GM12865 (cell line): ENCODE measurements at regions not wholly inside any gene's neighbourhood (a gene's known extent, or its start where the extent isn't known, plus 50 kb on each side); places are given as distances from the start of the nearest gene placed in this dataset.

ENCODE experiments used
- DNase-seq: peaks from one replicate; pipeline ENCODE4 v3.0.0; 2010; ENCODE audit warnings: low read depth
- H3K4me3 ChIP-seq: 2 replicates; pipeline ENCODE4 v1.5.1; 2011; ENCODE audit warnings: mild to moderate bottlenecking, low read depth, low read length, control low read depth
- TF ChIP-seq, protein P1 (sequence below): IDR thresholded peaks from 2 replicates; pipeline ENCODE4 v1.5.1; 2011; ENCODE audit warnings: low read length, control low read depth, low read depth, inconsistent platforms; ENCODE audit not compliant: insufficient read depth; ENCODE audit errors: missing control alignments

- TF ChIP-seq, protein P1, sequence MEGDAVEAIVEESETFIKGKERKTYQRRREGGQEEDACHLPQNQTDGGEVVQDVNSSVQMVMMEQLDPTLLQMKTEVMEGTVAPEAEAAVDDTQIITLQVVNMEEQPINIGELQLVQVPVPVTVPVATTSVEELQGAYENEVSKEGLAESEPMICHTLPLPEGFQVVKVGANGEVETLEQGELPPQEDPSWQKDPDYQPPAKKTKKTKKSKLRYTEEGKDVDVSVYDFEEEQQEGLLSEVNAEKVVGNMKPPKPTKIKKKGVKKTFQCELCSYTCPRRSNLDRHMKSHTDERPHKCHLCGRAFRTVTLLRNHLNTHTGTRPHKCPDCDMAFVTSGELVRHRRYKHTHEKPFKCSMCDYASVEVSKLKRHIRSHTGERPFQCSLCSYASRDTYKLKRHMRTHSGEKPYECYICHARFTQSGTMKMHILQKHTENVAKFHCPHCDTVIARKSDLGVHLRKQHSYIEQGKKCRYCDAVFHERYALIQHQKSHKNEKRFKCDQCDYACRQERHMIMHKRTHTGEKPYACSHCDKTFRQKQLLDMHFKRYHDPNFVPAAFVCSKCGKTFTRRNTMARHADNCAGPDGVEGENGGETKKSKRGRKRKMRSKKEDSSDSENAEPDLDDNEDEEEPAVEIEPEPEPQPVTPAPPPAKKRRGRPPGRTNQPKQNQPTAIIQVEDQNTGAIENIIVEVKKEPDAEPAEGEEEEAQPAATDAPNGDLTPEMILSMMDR = no peak
- H3K4me3 ChIP-seq = no peak overlapping the region
- no peak for DNase-seq
Observed at GRCh38 chr4:11605597-11605996, 176.9 kb upstream of the HS3ST1 start.

GRCh38 chr4:11604821-11605220 is 176.1 kb upstream of the HS3ST1 start:
- TF ChIP-seq, protein P1 = no peak
- no peak overlapping the region for H3K4me3 ChIP-seq
- DNase-seq = no peak

DNA sequence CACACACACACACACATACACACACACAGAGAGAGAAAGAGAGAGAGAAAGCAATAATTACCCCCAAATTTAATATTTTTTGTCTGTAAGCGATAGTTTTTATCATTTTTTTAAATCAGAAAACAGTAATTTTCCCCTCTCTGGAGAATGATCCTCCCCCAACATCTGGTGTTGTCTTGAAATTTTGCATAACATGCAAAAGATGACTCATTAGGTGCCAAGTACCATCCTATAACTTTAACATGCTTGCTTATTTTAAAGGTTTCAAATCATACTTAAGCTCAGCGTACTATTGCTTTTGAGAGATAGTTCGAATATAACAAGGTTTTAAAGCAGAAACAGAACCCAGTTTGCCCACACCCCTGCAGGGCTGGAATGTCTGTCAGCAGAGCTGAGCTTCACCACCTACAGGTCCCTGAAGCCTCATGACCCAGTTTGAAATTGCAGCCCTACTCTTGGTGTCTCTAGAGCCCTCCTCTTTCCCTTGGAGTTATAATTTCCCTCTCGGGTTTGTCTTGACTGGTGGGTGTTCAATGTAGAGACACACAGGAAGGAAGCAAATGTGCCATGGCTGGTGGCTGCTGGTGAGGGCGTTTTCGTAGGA is 175.0 kb upstream of the HS3ST1 start:
- no peak for DNase-seq
- TF ChIP-seq, protein P1 = no peak
- H3K4me3 ChIP-seq = no peak overlapping the region

DNA sequence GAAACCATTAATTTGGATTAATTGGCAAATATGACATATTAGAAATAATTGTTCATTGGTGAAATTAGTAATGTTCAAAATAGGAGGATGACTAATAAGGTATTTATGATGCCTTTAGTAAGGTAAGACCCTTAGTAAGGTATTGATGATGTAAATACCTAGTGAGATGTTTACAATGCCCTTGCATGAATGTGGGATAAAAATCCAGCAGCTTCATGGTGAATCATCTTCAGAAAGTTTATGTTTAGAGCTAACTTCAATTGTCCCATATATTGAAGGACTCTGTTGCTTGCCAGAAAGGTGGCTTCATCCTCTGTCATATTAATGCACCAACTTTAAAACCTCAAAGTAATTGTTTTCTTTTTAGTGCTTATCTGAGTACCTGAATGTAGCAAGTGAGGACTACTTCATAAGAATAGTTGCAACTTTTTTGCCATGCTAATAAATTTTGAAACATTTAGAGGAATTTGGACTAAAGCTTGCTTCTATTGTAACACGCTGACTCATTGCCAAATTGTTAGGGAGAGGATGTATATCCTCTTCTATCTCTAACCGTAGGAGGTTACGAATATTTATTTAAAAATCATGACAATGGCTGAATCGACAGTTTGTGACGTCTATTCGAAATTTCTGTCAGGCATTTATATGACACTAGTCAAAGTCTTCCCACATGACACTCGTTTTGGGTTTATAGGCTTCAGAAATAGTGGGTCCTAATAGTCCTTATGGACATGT is 174.1 kb upstream of the HS3ST1 start:
- H3K4me3 ChIP-seq = no peak overlapping the region
- DNase-seq = no peak

DNA sequence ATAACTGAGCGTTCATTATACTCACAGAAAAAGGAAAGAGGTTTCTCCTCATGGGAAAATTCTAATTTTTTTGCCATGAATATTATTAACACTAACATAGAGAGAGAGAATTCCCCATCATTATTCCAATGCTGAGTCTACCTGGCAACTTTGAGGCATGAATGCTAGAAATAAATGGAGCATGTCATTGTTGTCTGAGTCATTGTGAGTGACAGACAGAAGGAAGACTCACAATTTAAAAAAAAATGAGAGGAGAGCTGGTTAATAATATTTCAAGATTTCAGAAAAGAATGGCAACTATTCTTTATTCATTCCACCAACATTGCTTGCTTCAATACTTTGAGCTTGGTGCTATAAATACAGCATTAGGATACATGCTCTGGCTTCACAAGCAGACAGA is 170.4 kb upstream of the HS3ST1 start:
- TF ChIP-seq, protein P1 = no peak
- no peak for DNase-seq

More for the DNA sequence above, 174.1 kb upstream of the HS3ST1 start:
- TF ChIP-seq, protein P1 = no peak

DNA sequence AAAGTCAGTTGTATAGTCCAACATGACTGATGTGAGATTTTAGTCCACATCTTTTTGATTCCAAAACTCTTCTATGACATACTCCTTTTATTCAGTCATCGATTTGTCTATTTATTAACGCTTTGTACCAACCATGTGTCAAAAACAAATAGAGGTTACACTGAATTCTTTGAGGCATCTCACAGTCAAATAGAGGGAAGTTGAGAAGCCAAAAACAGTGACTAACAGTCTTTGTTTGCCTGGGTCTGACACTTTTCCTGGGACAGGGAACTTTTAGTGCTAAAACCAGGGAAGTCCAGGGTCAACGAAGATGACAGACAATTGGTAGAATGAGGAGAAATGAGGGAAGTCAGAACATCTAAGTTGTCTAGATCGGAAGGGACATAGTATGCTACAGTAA is 169.9 kb upstream of the HS3ST1 start:
- TF ChIP-seq, protein P1 = no peak
- no peak for DNase-seq
- no peak overlapping the region for H3K4me3 ChIP-seq

More for the DNA sequence above, 170.4 kb upstream of the HS3ST1 start:
- no peak overlapping the region for H3K4me3 ChIP-seq
